Karpas-422 (cell line): ENCODE measurements at regions not wholly inside any gene's neighbourhood (a gene's known extent, or its start where the extent isn't known, plus 50 kb on each side); places are given as distances from the start of the nearest gene placed in this dataset.

Source experiments
- DNase-seq: peaks from one replicate; pipeline ENCODE4 v3.0.0-alpha.2; 2015
- H2AFZ ChIP-seq: fragments of 200-600 bp; sonication (generic); 2 replicates; pipeline ENCODE4 v1.6.1; 2014; ENCODE audit warnings: antibody characterized with exemption, low read length, mixed read lengths
- H3K27ac ChIP-seq: fragments of 200-600 bp; sonication (generic); 2 replicates; pipeline ENCODE4 v1.5.1; 2014; ENCODE audit warnings: mild to moderate bottlenecking, low read length, moderate library complexity
- H3K27me3 ChIP-seq: fragments of 200-600 bp; sonication (generic); 2 replicates; pipeline ENCODE4 v1.6.1; 2014; ENCODE audit warnings: low read length, mixed read lengths
- H3K36me3 ChIP-seq: fragments of 200-600 bp; sonication (generic); 2 replicates; pipeline ENCODE4 v1.6.1; 2014; ENCODE audit warnings: low read length, mixed read lengths; ENCODE audit not compliant: insufficient read depth
- H3K4me1 ChIP-seq: fragments of 200-600 bp; sonication (generic); 2 replicates; pipeline ENCODE4 v1.6.1; 2014; ENCODE audit warnings: mild to moderate bottlenecking, low read length, mixed read lengths
- H3K4me2 ChIP-seq: fragments of 200-600 bp; sonication (generic); 2 replicates; pipeline ENCODE4 v1.6.1; 2014; ENCODE audit warnings: low read length, low read depth, mild to moderate bottlenecking; ENCODE audit not compliant: poor library complexity, severe bottlenecking
- H3K4me3 ChIP-seq: fragments of 200-600 bp; sonication (generic); 2 replicates; pipeline ENCODE4 v1.5.1; 2014; ENCODE audit warnings: mild to moderate bottlenecking, antibody characterized with exemption, low read length, mixed read lengths
- H3K79me2 ChIP-seq: fragments of 200-600 bp; sonication (generic); 2 replicates; pipeline ENCODE4 v1.6.1; 2014; ENCODE audit warnings: mild to moderate bottlenecking, low read length, mixed read lengths
- H3K9ac ChIP-seq: fragments of 200-600 bp; sonication (generic); 2 replicates; pipeline ENCODE4 v1.6.0; 2014; ENCODE audit warnings: low read length
- H3K9me2 ChIP-seq: fragments of 200-600 bp; sonication (generic), shearing (Covaris generic); replicated peaks from 2 replicates; pipeline ENCODE4 v1.6.0; 2014; ENCODE audit warnings: mild to moderate bottlenecking, low read length, moderate library complexity; ENCODE audit not compliant: insufficient read depth
- H3K9me3 ChIP-seq: fragments of 300-700, 200-600 bp; sonication (generic); 2 replicates; pipeline ENCODE4 v1.6.1; 2014; ENCODE audit warnings: low read length, mixed read lengths
- H4K20me1 ChIP-seq: fragments of 200-600 bp; sonication (generic); 2 replicates; pipeline ENCODE4 v1.6.1; 2014; ENCODE audit warnings: mild to moderate bottlenecking, antibody characterized with exemption, low read length, low read depth; ENCODE audit not compliant: insufficient read depth

- no peak overlapping the region for H2AFZ ChIP-seq
- DNase-seq, result no peak
- no peaks in the 10 kb centered on the region for H3K36me3 ChIP-seq
- H3K27ac ChIP-seq, result no peak overlapping the region
- no peaks in the 10 kb centered on the region for H4K20me1 ChIP-seq
- H3K27me3 ChIP-seq, result no peaks in the 10 kb centered on the region
- no peak overlapping the region for H3K9ac ChIP-seq
- no peaks in the 10 kb centered on the region for H3K4me1 ChIP-seq
- H3K9me3 ChIP-seq, result peaks cover 46% of the 10 kb centered on the region
- no peak overlapping the region; the same call in 1 of the 2 replicates for H3K4me3 ChIP-seq
- H3K4me2 ChIP-seq, result no peak overlapping the region
- no peaks in the 10 kb centered on the region for H3K9me2 ChIP-seq
- H3K79me2 ChIP-seq, result no peaks in the 10 kb centered on the region
Observed at GRCh38 chr2:83054751-83055150, 1404.3 kb downstream of the SUCLG1 start.

GRCh38 chr2:83051538-83052170 is 1407.4 kb downstream of the SUCLG1 start:
- H3K27me3 ChIP-seq, result no peaks in the 10 kb centered on the region
- H3K36me3 ChIP-seq, result no peaks in the 10 kb centered on the region
- H3K79me2 ChIP-seq, result no peaks in the 10 kb centered on the region
- H3K4me1 ChIP-seq, result no peaks in the 10 kb centered on the region
- no peak overlapping the region for H3K4me2 ChIP-seq
- H3K9me3 ChIP-seq, result peaks cover 54% of the 10 kb centered on the region
- H3K9me2 ChIP-seq, result no peaks in the 10 kb centered on the region; the same call in 1 of the 2 replicates
- H4K20me1 ChIP-seq, result no peaks in the 10 kb centered on the region
- DNase-seq, result no peak
- no peak overlapping the region for H3K4me3 ChIP-seq
- H3K9ac ChIP-seq, result no peak overlapping the region
- no peak overlapping the region for H3K27ac ChIP-seq
- H2AFZ ChIP-seq, result no peak overlapping the region

GRCh38 chr2:83042053-83042452 is 1417.0 kb downstream of the SUCLG1 start:
- Histone ChIP-seq H2AFZ (no peak overlapping the region), H3K9me3 (peaks cover 44% of the 10 kb centered on the region), H3K4me1 (no peaks in the 10 kb centered on the region), H3K9me2 (no peaks in the 10 kb centered on the region), H4K20me1 (no peaks in the 10 kb centered on the region), H3K27ac (no peak overlapping the region), H3K4me3 (no peak overlapping the region), H3K9ac (no peak overlapping the region), H3K27me3 (no peaks in the 10 kb centered on the region), H3K79me2 (no peaks in the 10 kb centered on the region), H3K36me3 (no peaks in the 10 kb centered on the region), H3K4me2 (no peak overlapping the region)
- DNase-seq, result no peak

- no peak overlapping the region for H3K27ac ChIP-seq
- H3K36me3 ChIP-seq, result no peaks in the 10 kb centered on the region
- no peaks in the 10 kb centered on the region for H3K9me2 ChIP-seq
- no peak overlapping the region for H3K9ac ChIP-seq
- H4K20me1 ChIP-seq, result no peaks in the 10 kb centered on the region
- peaks cover 53% of the 10 kb centered on the region for H3K9me3 ChIP-seq
- no peak overlapping the region for H3K4me2 ChIP-seq
- no peak overlapping the region for H2AFZ ChIP-seq
- no peaks in the 10 kb centered on the region for H3K79me2 ChIP-seq
- H3K4me3 ChIP-seq, result no peak overlapping the region
- H3K4me1 ChIP-seq, result no peaks in the 10 kb centered on the region
- DNase-seq, result no peak
- no peaks in the 10 kb centered on the region for H3K27me3 ChIP-seq
Observed at GRCh38 chr2:83022631-83023210, 1436.4 kb downstream of the SUCLG1 start.

- Histone ChIP-seq H3K9me3 (peaks cover 51% of the 10 kb centered on the region), H3K27me3 (no peaks in the 10 kb centered on the region), H2AFZ (no peak overlapping the region), H3K4me2 (no peak overlapping the region), H3K27ac (no peak overlapping the region), H3K79me2 (no peaks in the 10 kb centered on the region), H3K36me3 (no peaks in the 10 kb centered on the region), H4K20me1 (no peaks in the 10 kb centered on the region), H3K4me3 (no peak overlapping the region), H3K9me2 (no peaks in the 10 kb centered on the region), H3K9ac (no peak overlapping the region), H3K4me1 (no peaks in the 10 kb centered on the region)
- DNase-seq, result no peak
Observed at GRCh38 chr2:83017366-83018090, 1441.6 kb downstream of the SUCLG1 start.

GRCh38 chr2:83016343-83017110 is 1442.6 kb downstream of the SUCLG1 start:
- H3K4me3 ChIP-seq, result no peak overlapping the region
- no peak overlapping the region for H2AFZ ChIP-seq
- no peaks in the 10 kb centered on the region for H3K4me1 ChIP-seq
- no peaks in the 10 kb centered on the region for H3K27me3 ChIP-seq
- H3K27ac ChIP-seq, result no peak overlapping the region
- DNase-seq, result no peak
- no peaks in the 10 kb centered on the region for H3K9me2 ChIP-seq
- no peak overlapping the region for H3K4me2 ChIP-seq
- no peak overlapping the region for H3K9ac ChIP-seq
- H3K36me3 ChIP-seq, result no peaks in the 10 kb centered on the region
- H4K20me1 ChIP-seq, result no peaks in the 10 kb centered on the region
- H3K9me3 ChIP-seq, result peaks cover 50% of the 10 kb centered on the region
- H3K79me2 ChIP-seq, result no peaks in the 10 kb centered on the region

GRCh38 chr2:83015900-83016299 is 1443.2 kb downstream of the SUCLG1 start:
- Histone ChIP-seq H3K9ac (no peak overlapping the region), H3K9me3 (peaks cover 54% of the 10 kb centered on the region), H2AFZ (no peak overlapping the region), H3K4me2 (no peak overlapping the region), H3K27me3 (no peaks in the 10 kb centered on the region), H3K27ac (no peak overlapping the region), H3K79me2 (no peaks in the 10 kb centered on the region), H3K36me3 (no peaks in the 10 kb centered on the region), H3K9me2 (no peaks in the 10 kb centered on the region), H4K20me1 (no peaks in the 10 kb centered on the region), H3K4me3 (no peak overlapping the region), H3K4me1 (no peaks in the 10 kb centered on the region)
- no peak for DNase-seq
